DND-41 (cell line): ENCODE measurements at regions not wholly inside any gene's neighbourhood (a gene's known extent, or its start where the extent isn't known, plus 50 kb on each side); places are given as distances from the start of the nearest gene placed in this dataset.

ENCODE experiments used
- EZH2 ChIP-seq: IDR thresholded peaks from 3 replicates; pipeline ENCODE4 v1.6.1; 2012; ENCODE audit warnings: borderline replicate concordance, low read depth, mild to moderate bottlenecking, moderate library complexity, low read length, inconsistent platforms; ENCODE audit not compliant: severe bottlenecking
- TF ChIP-seq, protein P1 (sequence below): IDR thresholded peaks from 2 replicates; pipeline ENCODE4 v1.5.1; 2012; ENCODE audit warnings: borderline replicate concordance, low read length, moderate library complexity, mild to moderate bottlenecking; ENCODE audit not compliant: poor library complexity, severe bottlenecking; ENCODE audit errors: extremely low read depth

DNA sequence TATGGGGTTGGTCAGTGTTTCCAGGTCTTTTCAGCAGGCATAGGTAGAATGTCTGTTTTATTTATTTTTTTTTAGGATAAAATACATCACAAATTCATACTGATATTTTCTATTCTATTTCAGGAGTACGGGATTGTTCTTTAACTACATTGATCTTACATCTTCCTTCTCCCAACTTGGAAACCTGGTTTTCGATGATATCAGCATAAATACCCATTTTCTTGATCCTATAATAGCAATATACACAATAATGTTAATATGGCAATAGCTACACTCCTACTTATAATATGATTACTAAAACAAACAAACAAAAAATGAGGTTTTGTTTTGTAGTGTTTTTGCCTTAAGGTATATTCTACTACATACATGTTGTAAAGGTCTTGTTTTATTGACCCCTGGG lies 962.4 kb upstream of the GOT2 start:
- TF ChIP-seq, protein P1, sequence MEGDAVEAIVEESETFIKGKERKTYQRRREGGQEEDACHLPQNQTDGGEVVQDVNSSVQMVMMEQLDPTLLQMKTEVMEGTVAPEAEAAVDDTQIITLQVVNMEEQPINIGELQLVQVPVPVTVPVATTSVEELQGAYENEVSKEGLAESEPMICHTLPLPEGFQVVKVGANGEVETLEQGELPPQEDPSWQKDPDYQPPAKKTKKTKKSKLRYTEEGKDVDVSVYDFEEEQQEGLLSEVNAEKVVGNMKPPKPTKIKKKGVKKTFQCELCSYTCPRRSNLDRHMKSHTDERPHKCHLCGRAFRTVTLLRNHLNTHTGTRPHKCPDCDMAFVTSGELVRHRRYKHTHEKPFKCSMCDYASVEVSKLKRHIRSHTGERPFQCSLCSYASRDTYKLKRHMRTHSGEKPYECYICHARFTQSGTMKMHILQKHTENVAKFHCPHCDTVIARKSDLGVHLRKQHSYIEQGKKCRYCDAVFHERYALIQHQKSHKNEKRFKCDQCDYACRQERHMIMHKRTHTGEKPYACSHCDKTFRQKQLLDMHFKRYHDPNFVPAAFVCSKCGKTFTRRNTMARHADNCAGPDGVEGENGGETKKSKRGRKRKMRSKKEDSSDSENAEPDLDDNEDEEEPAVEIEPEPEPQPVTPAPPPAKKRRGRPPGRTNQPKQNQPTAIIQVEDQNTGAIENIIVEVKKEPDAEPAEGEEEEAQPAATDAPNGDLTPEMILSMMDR: no peak
- no peak for TF ChIP-seq EZH2
